Smooth muscle cell (in vitro differentiated cells): ENCODE measurements at regions not wholly inside any gene's neighbourhood (a gene's known extent, or its start where the extent isn't known, plus 50 kb on each side); places are given as distances from the start of the nearest gene placed in this dataset.
A peak's percentile ranks its signal among the peaks of the same experiment; 100 is the strongest.

ENCODE experiments used
- DNase-seq: peaks from one replicate; lab custom pipeline; 2025; ENCODE audit not compliant: unreplicated experiment; lab: John Stamatoyannopoulos, UW
- H2AFZ ChIP-seq: fragments of 200-600 bp; sonication (generic); 2 replicates; pipeline ENCODE4 v1.6.0; 2016; ENCODE audit warnings: antibody characterized with exemption, low read depth, mild to moderate bottlenecking
- H3F3A ChIP-seq: fragments of 200-600 bp; sonication (generic); 2 replicates; pipeline ENCODE4 v1.6.0; 2017; ENCODE audit warnings: antibody characterized with exemption, low read depth
- H3K27ac ChIP-seq: fragments of 200-600 bp; sonication (generic); 2 replicates; pipeline ENCODE4 v1.5.1; 2016; ENCODE audit warnings: low read depth, mild to moderate bottlenecking
- H3K27me3 ChIP-seq: fragments of 200-600 bp; sonication (generic); 2 replicates; pipeline ENCODE4 v1.6.1; 2016; ENCODE audit warnings: low read depth, mild to moderate bottlenecking
- H3K36me3 ChIP-seq: fragments of 200-600 bp; sonication (generic); 2 replicates; pipeline ENCODE4 v1.5.1; 2016; ENCODE audit warnings: low read depth
- H3K4me1 ChIP-seq: fragments of 200-600 bp; sonication (generic); 2 replicates; pipeline ENCODE4 v1.5.1; 2016; ENCODE audit warnings: low read depth
- H3K4me2 ChIP-seq: fragments of 200-600 bp; sonication (generic); 2 replicates; pipeline ENCODE4 v1.6.0; 2016; ENCODE audit warnings: mild to moderate bottlenecking
- H3K4me3 ChIP-seq: fragments of 200-600 bp; sonication (generic); 2 replicates; pipeline ENCODE4 v1.5.1; 2016; ENCODE audit warnings: mild to moderate bottlenecking
- H3K79me2 ChIP-seq: fragments of 200-600 bp; sonication (generic); 2 replicates; pipeline ENCODE4 v1.6.0; 2016; ENCODE audit warnings: low read depth, mild to moderate bottlenecking
- H3K9ac ChIP-seq: fragments of 200-600 bp; sonication (generic); 2 replicates; pipeline ENCODE4 v1.6.0; 2016; ENCODE audit warnings: low read depth
- H3K9me3 ChIP-seq: fragments of 200-600 bp; sonication (generic); replicated peaks from 2 replicates; pipeline ENCODE4 v1.5.1; 2016; ENCODE audit warnings: low read depth
- H4K20me1 ChIP-seq: fragments of 200-600 bp; sonication (generic); 2 replicates; pipeline ENCODE4 v1.6.0; 2016; ENCODE audit warnings: low read depth
- WGBS: methylation state at CpG from one replicate; pipeline ENCODE4 v1.1.7; 2016; ENCODE audit warnings: low lambda C conversion rate; 5-methylcytosine and 5-hydroxymethylcytosine counted together
- TF ChIP-seq, protein P1 (sequence below): fragments of 200-600 bp; sonication (generic); IDR thresholded peaks from 2 replicates; pipeline ENCODE4 v1.5.1; 2017; ENCODE audit warnings: borderline replicate concordance, mild to moderate bottlenecking, antibody characterized with exemption; ENCODE audit not compliant: insufficient read depth, poor library complexity, severe bottlenecking

DNA sequence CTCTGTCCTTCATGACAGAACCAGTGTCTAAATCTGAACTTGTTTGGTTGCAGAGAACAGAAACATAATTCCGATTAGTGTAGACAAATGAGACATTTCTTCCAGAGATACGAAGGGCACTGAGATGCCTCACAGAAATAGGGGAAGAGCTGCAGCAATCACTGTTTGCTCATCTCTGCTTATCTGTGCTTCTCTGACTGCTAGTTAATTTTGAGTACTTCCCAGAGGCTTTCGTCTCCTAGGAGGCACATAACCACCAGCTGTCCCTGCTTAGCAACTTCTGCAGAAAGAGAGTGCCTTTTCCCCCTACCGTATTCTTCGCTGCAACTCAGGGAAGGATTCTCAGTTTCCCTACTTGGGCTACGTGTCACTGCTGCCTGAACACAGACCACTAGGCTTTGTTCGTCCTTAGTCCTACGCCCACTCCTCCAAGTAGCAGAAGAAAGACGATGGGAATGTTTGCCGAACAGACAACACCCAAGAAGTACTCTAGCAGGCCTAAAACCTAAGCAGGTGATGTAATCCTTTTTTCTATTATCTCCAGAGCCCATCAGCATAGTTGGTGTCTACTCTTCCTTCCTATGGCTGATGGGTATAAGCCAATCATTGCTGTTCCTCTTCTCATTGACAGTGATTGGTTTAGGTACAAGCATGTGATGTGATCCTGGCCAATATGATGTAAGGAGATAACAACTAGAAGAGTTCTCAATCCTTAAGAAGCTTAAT lies 63.6 kb downstream of the TNP1 start:
- Histone ChIP-seq H3K4me2 (peak overlapping the region; percentile 65), H2AFZ (peak overlapping the region; percentile 48), H3K4me1 (peaks cover 12% of the 10 kb centered on the region), H3K4me3 (no peak overlapping the region), H4K20me1 (no peaks in the 10 kb centered on the region), H3F3A (peaks cover 26% of the 10 kb centered on the region), H3K27me3 (no peaks in the 10 kb centered on the region), H3K9me3 (no peaks in the 10 kb centered on the region), H3K36me3 (no peaks in the 10 kb centered on the region), H3K9ac (no peak overlapping the region), H3K27ac (peak overlapping the region; percentile 48), H3K79me2 (no peaks in the 10 kb centered on the region)
- TF ChIP-seq, protein P1, sequence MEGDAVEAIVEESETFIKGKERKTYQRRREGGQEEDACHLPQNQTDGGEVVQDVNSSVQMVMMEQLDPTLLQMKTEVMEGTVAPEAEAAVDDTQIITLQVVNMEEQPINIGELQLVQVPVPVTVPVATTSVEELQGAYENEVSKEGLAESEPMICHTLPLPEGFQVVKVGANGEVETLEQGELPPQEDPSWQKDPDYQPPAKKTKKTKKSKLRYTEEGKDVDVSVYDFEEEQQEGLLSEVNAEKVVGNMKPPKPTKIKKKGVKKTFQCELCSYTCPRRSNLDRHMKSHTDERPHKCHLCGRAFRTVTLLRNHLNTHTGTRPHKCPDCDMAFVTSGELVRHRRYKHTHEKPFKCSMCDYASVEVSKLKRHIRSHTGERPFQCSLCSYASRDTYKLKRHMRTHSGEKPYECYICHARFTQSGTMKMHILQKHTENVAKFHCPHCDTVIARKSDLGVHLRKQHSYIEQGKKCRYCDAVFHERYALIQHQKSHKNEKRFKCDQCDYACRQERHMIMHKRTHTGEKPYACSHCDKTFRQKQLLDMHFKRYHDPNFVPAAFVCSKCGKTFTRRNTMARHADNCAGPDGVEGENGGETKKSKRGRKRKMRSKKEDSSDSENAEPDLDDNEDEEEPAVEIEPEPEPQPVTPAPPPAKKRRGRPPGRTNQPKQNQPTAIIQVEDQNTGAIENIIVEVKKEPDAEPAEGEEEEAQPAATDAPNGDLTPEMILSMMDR = no peak
- 38% methylated on average over 10 of the region's 10 CpGs for WGBS
- DNase-seq = no peak

DNA sequence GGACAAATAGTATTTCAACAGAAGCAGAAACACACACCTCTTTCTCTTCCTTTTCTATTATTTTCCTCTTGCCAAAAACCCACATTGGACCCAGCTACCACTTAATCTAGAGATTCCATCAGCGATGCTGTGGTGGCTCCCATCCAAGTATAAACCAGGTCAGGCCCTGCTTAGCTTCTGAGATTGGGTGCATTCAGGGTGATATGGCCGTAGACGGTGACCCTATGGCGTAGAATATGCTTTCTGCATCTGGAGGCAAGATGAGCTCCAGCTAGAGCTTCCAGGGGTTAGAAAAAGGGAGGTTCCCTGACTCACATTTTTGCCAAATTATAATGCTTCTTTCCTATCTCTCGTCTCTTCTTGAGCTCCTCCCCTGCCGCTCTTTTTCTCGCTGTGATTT lies 66.5 kb downstream of the TNP1 start:
- 94% methylated on average over 7 of the region's 7 CpGs for WGBS
- Histone ChIP-seq H3K4me1 (peaks cover 21% of the 10 kb centered on the region), H4K20me1 (no peaks in the 10 kb centered on the region), H3K27me3 (no peaks in the 10 kb centered on the region), H2AFZ (no peak overlapping the region), H3K4me2 (no peak overlapping the region), H3K27ac (peak overlapping the region; percentile 95), H3K9ac (no peak overlapping the region), H3K79me2 (no peaks in the 10 kb centered on the region), H3F3A (peaks cover 30% of the 10 kb centered on the region), H3K9me3 (no peaks in the 10 kb centered on the region), H3K36me3 (no peaks in the 10 kb centered on the region), H3K4me3 (no peak overlapping the region)
- no peak for DNase-seq
- TF ChIP-seq, protein P1 = no peak

- TF ChIP-seq, protein P1 = peak; percentile 29
- Histone ChIP-seq H3K9me3 (no peaks in the 10 kb centered on the region), H3F3A (peaks cover 26% of the 10 kb centered on the region), H4K20me1 (no peaks in the 10 kb centered on the region), H3K27me3 (no peaks in the 10 kb centered on the region), H3K4me2 (peak overlapping the region; percentile 35), H3K27ac (peak overlapping the region; percentile 95), H2AFZ (no peak overlapping the region), H3K4me1 (peaks cover 30% of the 10 kb centered on the region), H3K4me3 (no peak overlapping the region), H3K36me3 (no peaks in the 10 kb centered on the region), H3K9ac (peak overlapping the region; percentile 69), H3K79me2 (no peaks in the 10 kb centered on the region)
- no peak for DNase-seq
- 22% methylated on average over 8 of the region's 8 CpGs for WGBS
Observed at GRCh38 chr2:216792222-216793021, 67.4 kb downstream of the TNP1 start.
